ENCODE measurements at regions not wholly inside any gene's neighbourhood (a gene's known extent, or its start where the extent isn't known, plus 50 kb on each side); places are given as distances from the start of the nearest gene placed in this dataset.

DNA sequence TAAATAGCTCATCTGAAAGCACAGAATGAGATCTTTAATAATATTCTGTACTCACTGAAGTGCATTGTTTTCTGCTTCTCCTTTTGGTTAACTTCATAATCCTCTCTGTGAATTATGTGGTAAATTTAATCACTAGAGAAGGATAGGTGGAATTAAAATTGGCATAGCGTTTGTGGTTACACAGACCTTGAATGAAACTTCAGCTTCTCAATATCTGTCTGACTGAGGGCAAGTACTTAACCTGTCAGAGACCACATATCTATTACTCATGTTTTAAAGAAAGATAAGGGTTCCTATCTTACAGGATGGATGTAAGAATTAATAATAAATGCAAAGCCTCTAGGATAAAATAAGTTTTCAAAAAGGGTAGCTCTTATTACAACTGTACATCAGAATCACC, 861.8 kb downstream of the TRIB2 start:
- no peaks in the 10 kb centered on the region for H3K36me3 ChIP-seq (ENCODE audit: control insufficient read depth, insufficient read depth, low read length)
- WGBS (ENCODE audit: insufficient coverage): no CpG with 5 or more reads among the region's 1 CpG
- H3K9me3 ChIP-seq (ENCODE audit: control insufficient read depth, insufficient read depth, low read length): no peaks in the 10 kb centered on the region
- no peak for DNase-seq (ENCODE audit: low read depth in 4 of 6, low spot score in 6 of 6)
- no peak overlapping the region for H3K27ac ChIP-seq (ENCODE audit: low read depth, low read length)
- no peaks in the 10 kb centered on the region for H3K4me1 ChIP-seq (ENCODE audit: control insufficient read depth, insufficient read depth, low read length)
- no peaks in the 10 kb centered on the region for H3K27me3 ChIP-seq (ENCODE audit: control insufficient read depth, insufficient read depth, low read length)
- no peak overlapping the region for H3K4me3 ChIP-seq (ENCODE audit: low read depth, low read length)

DNA sequence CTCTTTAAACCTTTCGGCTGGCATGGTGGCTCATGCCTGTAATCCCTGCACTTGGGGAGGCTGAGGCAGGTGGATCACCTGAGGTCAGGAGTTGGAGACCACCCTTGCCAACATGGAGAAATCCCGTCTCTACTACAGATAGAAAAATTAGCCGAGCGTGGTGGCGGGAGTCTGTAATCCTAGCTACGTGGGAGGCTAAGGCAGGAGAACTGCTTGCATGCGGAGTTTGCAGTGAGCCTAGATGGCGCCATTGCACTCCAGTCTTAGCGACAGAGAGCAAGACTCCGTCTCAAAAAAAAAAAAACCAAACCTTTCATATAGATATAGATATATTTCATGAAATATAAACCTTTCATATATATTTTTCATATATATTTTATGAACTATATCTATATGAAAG, 864.7 kb downstream of the TRIB2 start:
- Histone ChIP-seq H3K27ac (ENCODE audit: low read depth, low read length) (no peak overlapping the region), H3K4me1 (ENCODE audit: control insufficient read depth, insufficient read depth, low read length) (no peaks in the 10 kb centered on the region), H3K9me3 (ENCODE audit: control insufficient read depth, insufficient read depth, low read length) (no peaks in the 10 kb centered on the region), H3K36me3 (ENCODE audit: control insufficient read depth, insufficient read depth, low read length) (no peaks in the 10 kb centered on the region), H3K27me3 (ENCODE audit: control insufficient read depth, insufficient read depth, low read length) (no peaks in the 10 kb centered on the region), H3K4me3 (ENCODE audit: low read depth, low read length) (no peak overlapping the region)
- WGBS (ENCODE audit: insufficient coverage): 97% methylated on average over 6 of the region's 10 CpGs
- DNase-seq (ENCODE audit: low read depth in 4 of 6, low spot score in 6 of 6): no peak

DNA sequence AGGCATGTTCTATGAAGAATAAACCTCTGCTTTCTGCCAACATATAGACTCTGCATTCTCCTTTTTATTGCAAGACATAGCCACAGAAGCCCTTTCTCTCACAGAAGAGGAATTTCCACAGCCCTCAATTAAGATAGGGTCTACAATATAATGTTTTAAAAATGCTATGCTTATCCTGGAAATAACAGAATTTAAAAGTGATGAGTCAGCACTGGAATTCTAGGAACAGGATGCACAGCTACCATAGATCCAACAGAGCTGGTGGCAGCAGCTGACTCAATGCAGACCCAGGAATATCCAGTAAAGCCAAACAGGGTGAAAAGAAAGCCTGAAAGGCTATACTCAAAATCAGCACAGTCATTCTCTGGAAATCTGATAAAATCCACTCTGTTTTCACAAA, 866.9 kb downstream of the TRIB2 start:
- Histone ChIP-seq H3K4me3 (ENCODE audit: low read depth, low read length) (no peak overlapping the region), H3K27ac (ENCODE audit: low read depth, low read length) (no peak overlapping the region), H3K4me1 (ENCODE audit: control insufficient read depth, insufficient read depth, low read length) (no peaks in the 10 kb centered on the region), H3K9me3 (ENCODE audit: control insufficient read depth, insufficient read depth, low read length) (no peaks in the 10 kb centered on the region), H3K27me3 (ENCODE audit: control insufficient read depth, insufficient read depth, low read length) (no peaks in the 10 kb centered on the region), H3K36me3 (ENCODE audit: control insufficient read depth, insufficient read depth, low read length) (no peaks in the 10 kb centered on the region)
- DNase-seq (ENCODE audit: low read depth in 4 of 6, low spot score in 6 of 6): no peak

- DNase-seq (ENCODE audit: low read depth in 4 of 6, low spot score in 6 of 6): no peak
- Histone ChIP-seq H3K36me3 (ENCODE audit: control insufficient read depth, insufficient read depth, low read length) (no peaks in the 10 kb centered on the region), H3K27ac (ENCODE audit: low read depth, low read length) (no peak overlapping the region), H3K27me3 (ENCODE audit: control insufficient read depth, insufficient read depth, low read length) (no peaks in the 10 kb centered on the region), H3K9me3 (ENCODE audit: control insufficient read depth, insufficient read depth, low read length) (no peaks in the 10 kb centered on the region), H3K4me3 (ENCODE audit: low read depth, low read length) (no peak overlapping the region), H3K4me1 (ENCODE audit: control insufficient read depth, insufficient read depth, low read length) (no peaks in the 10 kb centered on the region)
- no CpG with 5 or more reads among the region's 2 CpGs for WGBS (ENCODE audit: insufficient coverage)
These were observed 867.3 kb downstream of the TRIB2 start for GRCh38 chr2:13584020-13584419.

DNA sequence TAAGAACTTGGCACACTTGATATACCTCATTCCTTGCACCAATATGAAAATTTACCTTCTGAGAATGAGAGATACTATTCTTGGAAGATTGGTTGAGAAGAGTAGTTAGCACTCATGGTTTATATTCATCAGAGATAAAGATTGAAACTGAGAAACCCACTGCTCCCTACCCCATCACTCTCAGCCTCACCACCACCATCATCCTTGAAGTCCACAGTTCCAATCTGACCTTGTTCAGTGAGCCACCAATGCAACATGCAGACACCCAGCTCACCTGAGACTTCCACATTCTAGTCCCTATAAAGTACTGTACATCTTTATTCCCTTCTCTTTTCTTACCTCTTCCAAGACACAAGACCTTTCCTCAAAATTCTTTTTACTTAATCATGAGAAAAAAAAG, 869.0 kb downstream of the TRIB2 start:
- Histone ChIP-seq H3K27ac (ENCODE audit: low read depth, low read length) (no peak overlapping the region), H3K27me3 (ENCODE audit: control insufficient read depth, insufficient read depth, low read length) (no peaks in the 10 kb centered on the region), H3K9me3 (ENCODE audit: control insufficient read depth, insufficient read depth, low read length) (no peaks in the 10 kb centered on the region), H3K4me3 (ENCODE audit: low read depth, low read length) (no peak overlapping the region), H3K4me1 (ENCODE audit: control insufficient read depth, insufficient read depth, low read length) (no peaks in the 10 kb centered on the region), H3K36me3 (ENCODE audit: control insufficient read depth, insufficient read depth, low read length) (no peaks in the 10 kb centered on the region)
- DNase-seq (ENCODE audit: low read depth in 4 of 6, low spot score in 6 of 6): no peak

- peak in 1 of 6 donors; percentile 6 for DNase-seq (ENCODE audit: low read depth in 4 of 6, low spot score in 6 of 6)
- Histone ChIP-seq H3K4me1 (ENCODE audit: control insufficient read depth, insufficient read depth, low read length) (no peaks in the 10 kb centered on the region), H3K4me3 (ENCODE audit: low read depth, low read length) (no peak overlapping the region), H3K27ac (ENCODE audit: low read depth, low read length) (no peak overlapping the region), H3K36me3 (ENCODE audit: control insufficient read depth, insufficient read depth, low read length) (no peaks in the 10 kb centered on the region), H3K27me3 (ENCODE audit: control insufficient read depth, insufficient read depth, low read length) (no peaks in the 10 kb centered on the region), H3K9me3 (ENCODE audit: control insufficient read depth, insufficient read depth, low read length) (no peaks in the 10 kb centered on the region)
- 100% methylated on average over 1 of the region's 4 CpGs for WGBS (ENCODE audit: insufficient coverage)
These were observed 879.5 kb downstream of the TRIB2 start for GRCh38 chr2:13596233-13596632.

GRCh38 chr2:13597176-13597575, 880.4 kb downstream of the TRIB2 start:
- no peaks in the 10 kb centered on the region for H3K36me3 ChIP-seq (ENCODE audit: control insufficient read depth, insufficient read depth, low read length)
- no peak overlapping the region for H3K27ac ChIP-seq (ENCODE audit: low read depth, low read length)
- H3K4me3 ChIP-seq (ENCODE audit: low read depth, low read length): no peak overlapping the region
- no peak for DNase-seq (ENCODE audit: low read depth in 4 of 6, low spot score in 6 of 6)
- H3K27me3 ChIP-seq (ENCODE audit: control insufficient read depth, insufficient read depth, low read length): no peaks in the 10 kb centered on the region
- H3K9me3 ChIP-seq (ENCODE audit: control insufficient read depth, insufficient read depth, low read length): no peaks in the 10 kb centered on the region
- H3K4me1 ChIP-seq (ENCODE audit: control insufficient read depth, insufficient read depth, low read length): no peaks in the 10 kb centered on the region
- WGBS (ENCODE audit: insufficient coverage): no CpG with 5 or more reads among the region's 2 CpGs

GRCh38 chr2:13601506-13601905, 884.8 kb downstream of the TRIB2 start:
- DNase-seq (ENCODE audit: low read depth in 4 of 6, low spot score in 6 of 6): no peak
- Histone ChIP-seq H3K27me3 (ENCODE audit: control insufficient read depth, insufficient read depth, low read length) (no peaks in the 10 kb centered on the region), H3K27ac (ENCODE audit: low read depth, low read length) (no peak overlapping the region), H3K36me3 (ENCODE audit: control insufficient read depth, insufficient read depth, low read length) (no peaks in the 10 kb centered on the region), H3K4me3 (ENCODE audit: low read depth, low read length) (no peak overlapping the region), H3K9me3 (ENCODE audit: control insufficient read depth, insufficient read depth, low read length) (no peaks in the 10 kb centered on the region), H3K4me1 (ENCODE audit: control insufficient read depth, insufficient read depth, low read length) (no peaks in the 10 kb centered on the region)
- WGBS (ENCODE audit: insufficient coverage): no CpG with 5 or more reads among the region's 2 CpGs

DNA sequence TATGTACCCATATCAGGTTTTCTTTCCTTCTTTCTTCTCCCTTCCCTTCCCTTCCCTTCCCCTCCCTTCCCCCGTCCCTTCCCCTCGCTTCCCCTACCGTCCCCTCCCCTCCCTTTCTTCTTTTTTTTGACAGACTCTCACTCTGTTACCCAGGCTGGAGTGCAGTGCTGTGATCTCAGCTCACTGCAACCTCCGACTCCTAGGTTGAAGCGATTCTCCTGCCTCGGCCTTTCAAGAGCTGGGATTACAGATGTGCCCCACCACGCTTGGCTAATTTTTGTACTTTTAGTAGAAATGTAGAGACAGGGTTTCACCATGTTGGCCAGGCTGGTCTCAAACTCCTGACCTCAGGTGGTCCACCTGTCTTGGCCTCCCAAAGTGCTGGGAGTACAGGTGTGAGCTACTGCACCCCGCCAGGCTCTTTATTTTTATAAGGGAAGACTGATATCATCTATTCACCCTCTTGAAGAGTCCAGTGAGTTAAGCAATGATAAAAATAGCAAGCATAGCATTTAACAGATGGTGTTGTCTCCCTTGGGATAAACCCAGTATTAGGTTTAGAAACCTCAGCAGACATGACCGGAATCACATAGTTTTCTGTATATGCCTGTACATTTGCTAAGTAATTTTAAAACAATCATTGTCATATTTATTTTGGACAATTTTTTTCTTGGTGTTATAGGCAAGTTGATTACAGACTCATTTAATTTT, 888.4 kb downstream of the TRIB2 start:
- no peaks in the 10 kb centered on the region for H3K27me3 ChIP-seq (ENCODE audit: control insufficient read depth, insufficient read depth, low read length)
- no peaks in the 10 kb centered on the region for H3K36me3 ChIP-seq (ENCODE audit: control insufficient read depth, insufficient read depth, low read length)
- H3K4me1 ChIP-seq (ENCODE audit: control insufficient read depth, insufficient read depth, low read length): no peaks in the 10 kb centered on the region
- no peaks in the 10 kb centered on the region for H3K9me3 ChIP-seq (ENCODE audit: control insufficient read depth, insufficient read depth, low read length)
- no peak for DNase-seq (ENCODE audit: low read depth in 4 of 6, low spot score in 6 of 6)
- 79% methylated on average over 7 of the region's 9 CpGs for WGBS (ENCODE audit: insufficient coverage)
- no peak overlapping the region for H3K4me3 ChIP-seq (ENCODE audit: low read depth, low read length)
- no peak overlapping the region for H3K27ac ChIP-seq (ENCODE audit: low read depth, low read length)

DNA sequence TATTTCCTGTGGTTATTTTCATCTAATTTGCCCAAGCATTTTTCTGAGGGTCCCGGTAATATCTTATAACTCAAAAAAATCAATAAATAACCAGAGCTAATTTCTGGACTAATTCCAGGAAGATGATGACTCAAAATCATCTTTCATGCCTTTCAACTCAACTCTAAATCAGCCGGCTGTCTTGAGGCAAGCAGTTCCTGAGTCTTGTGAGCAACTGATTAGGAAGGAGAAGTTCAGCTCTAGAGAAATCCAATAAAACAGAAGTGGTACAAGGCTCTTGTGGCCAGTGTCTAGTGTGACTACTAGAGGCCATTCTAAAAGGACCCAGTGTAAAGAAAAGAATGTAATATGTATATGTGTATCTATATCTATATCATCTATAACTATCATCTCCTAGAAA, 890.4 kb downstream of the TRIB2 start:
- WGBS (ENCODE audit: insufficient coverage): no CpG with 5 or more reads among the region's 2 CpGs
- no peaks in the 10 kb centered on the region for H3K27me3 ChIP-seq (ENCODE audit: control insufficient read depth, insufficient read depth, low read length)
- DNase-seq (ENCODE audit: low read depth in 4 of 6, low spot score in 6 of 6): no peak
- no peaks in the 10 kb centered on the region for H3K9me3 ChIP-seq (ENCODE audit: control insufficient read depth, insufficient read depth, low read length)
- H3K4me1 ChIP-seq (ENCODE audit: control insufficient read depth, insufficient read depth, low read length): no peaks in the 10 kb centered on the region
- no peak overlapping the region for H3K27ac ChIP-seq (ENCODE audit: low read depth, low read length)
- no peaks in the 10 kb centered on the region for H3K36me3 ChIP-seq (ENCODE audit: control insufficient read depth, insufficient read depth, low read length)
- H3K4me3 ChIP-seq (ENCODE audit: low read depth, low read length): no peak overlapping the region

Data from spinal cord (tissue), 9 donors.